Liver (tissue), 8 donors: ENCODE measurements at regions not wholly inside any gene's neighbourhood (a gene's known extent, or its start where the extent isn't known, plus 50 kb on each side); places are given as distances from the start of the nearest gene placed in this dataset.

Experiments used
- DNase-seq: peaks from one replicate; pipeline ENCODE4 v3.0.0-alpha.2; 2017; ENCODE audit warnings: low spot score
- H3K27ac ChIP-seq, 2 donors: one replicate each; pipeline ENCODE4 v1.7.0; 2013; ENCODE audit warnings: inconsistent platforms in 2 of 2, low read length in 2 of 2, control low read depth in 1 of 2, low read depth in 1 of 2, mild to moderate bottlenecking in 1 of 2
- H3K27me3 ChIP-seq, 4 donors: one replicate each; pipeline versions ENCODE4 v1.6.1 to v1.7.0; 2013; ENCODE audit warnings: low read length in 3 of 4, inconsistent platforms in 1 of 4, mild to moderate bottlenecking in 1 of 4, moderate library complexity in 1 of 4; ENCODE audit not compliant: control insufficient read depth in 4 of 4, insufficient read depth in 4 of 4
- H3K36me3 ChIP-seq, 4 donors: one replicate each; pipeline versions ENCODE4 v1.6.1 to v1.7.0; 2013; ENCODE audit warnings: low read length in 3 of 4, mild to moderate bottlenecking in 3 of 4, low read depth in 1 of 4, moderate library complexity in 1 of 4; ENCODE audit not compliant: control insufficient read depth in 4 of 4, insufficient read depth in 3 of 4
- H3K4me1 ChIP-seq, 4 donors: one replicate each; pipeline versions ENCODE4 v1.6.1 to v1.7.0; 2013; ENCODE audit warnings: low read length in 3 of 4, mild to moderate bottlenecking in 3 of 4, moderate library complexity in 1 of 4; ENCODE audit not compliant: control insufficient read depth in 4 of 4, insufficient read depth in 4 of 4
- H3K4me3 ChIP-seq, 3 donors: one replicate each; pipeline versions ENCODE4 v1.6.1 to v1.7.0; 2013; ENCODE audit warnings: low read length in 3 of 3, control low read depth in 1 of 3, low read depth in 1 of 3, mild to moderate bottlenecking in 1 of 3
- H3K9ac ChIP-seq, 2 donors: one replicate each; pipeline ENCODE4 v1.7.0; 2013; ENCODE audit warnings: low read length in 2 of 2, mild to moderate bottlenecking in 2 of 2, moderate library complexity in 2 of 2, control low read depth in 1 of 2, low read depth in 1 of 2
- H3K9me3 ChIP-seq, 4 donors: one replicate each; pipeline versions ENCODE4 v1.6.1 to v1.7.0; 2013; ENCODE audit warnings: low read length in 3 of 4; ENCODE audit not compliant: control insufficient read depth in 4 of 4
- CTCF ChIP-seq: fragments of 150-350 bp; IDR thresholded peaks from 2 replicates; pipeline ENCODE4 v1.5.1; 2017; ENCODE audit warnings: improper control_type of control experiment, low read depth, low read length; ENCODE audit not compliant: missing input control
- EGR1 ChIP-seq, 2 donors: IDR thresholded peaks; 2 replicates each; pipeline ENCODE4 v1.6.1; 2016 to 2018; ENCODE audit warnings: antibody characterized with exemption in 2 of 2, low read depth in 2 of 2
- FOXA1 ChIP-seq: IDR thresholded peaks from 2 replicates; pipeline ENCODE4 v1.6.1; 2016; ENCODE audit warnings: antibody characterized with exemption
- FOXA2 ChIP-seq: IDR thresholded peaks from 2 replicates; pipeline ENCODE4 v1.6.1; 2016; ENCODE audit warnings: antibody characterized with exemption
- GABPA ChIP-seq, 2 donors: IDR thresholded peaks in 1 of 2; conservative IDR thresholded peaks in 1 of 2; 2 replicates each; pipeline ENCODE4 v1.6.1; 2016; ENCODE audit warnings: antibody characterized with exemption in 2 of 2, mild to moderate bottlenecking in 1 of 2, moderate library complexity in 1 of 2
- HNF4A ChIP-seq, 2 donors: conservative IDR thresholded peaks; 2 replicates each; pipeline ENCODE4 v1.6.1; 2016; ENCODE audit warnings: antibody characterized with exemption in 2 of 2, mild to moderate bottlenecking in 2 of 2
- JUND ChIP-seq, 2 donors: IDR thresholded peaks; 2 replicates each; pipeline ENCODE4 v1.6.1; 2016; ENCODE audit warnings: antibody characterized with exemption in 2 of 2
- MAX ChIP-seq: IDR thresholded peaks from 2 replicates; pipeline ENCODE4 v1.6.1; 2016; ENCODE audit warnings: antibody characterized with exemption
- NR2F2 ChIP-seq: IDR thresholded peaks from 2 replicates; pipeline ENCODE4 v1.6.1; 2016; ENCODE audit warnings: antibody characterized with exemption
- RAD21 ChIP-seq, 2 donors: IDR thresholded peaks; 2 replicates each; pipeline ENCODE4 v1.6.1; 2016; ENCODE audit warnings: antibody characterized with exemption in 2 of 2, mild to moderate bottlenecking in 2 of 2
- RXRA ChIP-seq, 2 donors: IDR thresholded peaks; 2 replicates each; pipeline ENCODE4 v1.6.1; 2017 to 2018; ENCODE audit warnings: antibody characterized with exemption in 2 of 2, mild to moderate bottlenecking in 1 of 2
- SP1 ChIP-seq: IDR thresholded peaks from 2 replicates; pipeline ENCODE4 v1.6.1; 2018; ENCODE audit warnings: antibody characterized with exemption, mild to moderate bottlenecking
- TAF1 ChIP-seq: conservative IDR thresholded peaks from 2 replicates; pipeline ENCODE4 v1.6.1; 2016; ENCODE audit warnings: antibody characterized with exemption, mild to moderate bottlenecking
- YY1 ChIP-seq: IDR thresholded peaks from 2 replicates; pipeline ENCODE4 v1.6.1; 2016; ENCODE audit warnings: antibody characterized with exemption, mild to moderate bottlenecking
- WGBS: extraction: QIAGEN DNeasy Blood & Tissue Kit; methylation state at CpG from one replicate; pipeline ENCODE4 v1.1.7; 2013; 5-methylcytosine and 5-hydroxymethylcytosine counted together
- TF ChIP-seq, protein P1 (sequence below): IDR thresholded peaks from 2 replicates; pipeline ENCODE4 v1.6.1; 2016; ENCODE audit warnings: antibody characterized with exemption, mild to moderate bottlenecking
- donor health status: healthy.
- donor health status: healthy.
- donor health status: healthy.
- donor health status: healthy.
- donor health status: healthy.

GRCh38 chr16:63473725-63474124 is 1437.5 kb upstream of the CDH8 start:
- TF ChIP-seq EGR1 (IDR thresholded peaks at IDR 0.05; ENCODE audit: low read depth in 2 of 2) (no peak), FOXA1 (no peak), HNF4A (conservative IDR thresholded peaks at IDR 0.05) (no peak), CTCF (no peak), NR2F2 (no peak), SP1 (no peak)
- TF ChIP-seq, protein P1, sequence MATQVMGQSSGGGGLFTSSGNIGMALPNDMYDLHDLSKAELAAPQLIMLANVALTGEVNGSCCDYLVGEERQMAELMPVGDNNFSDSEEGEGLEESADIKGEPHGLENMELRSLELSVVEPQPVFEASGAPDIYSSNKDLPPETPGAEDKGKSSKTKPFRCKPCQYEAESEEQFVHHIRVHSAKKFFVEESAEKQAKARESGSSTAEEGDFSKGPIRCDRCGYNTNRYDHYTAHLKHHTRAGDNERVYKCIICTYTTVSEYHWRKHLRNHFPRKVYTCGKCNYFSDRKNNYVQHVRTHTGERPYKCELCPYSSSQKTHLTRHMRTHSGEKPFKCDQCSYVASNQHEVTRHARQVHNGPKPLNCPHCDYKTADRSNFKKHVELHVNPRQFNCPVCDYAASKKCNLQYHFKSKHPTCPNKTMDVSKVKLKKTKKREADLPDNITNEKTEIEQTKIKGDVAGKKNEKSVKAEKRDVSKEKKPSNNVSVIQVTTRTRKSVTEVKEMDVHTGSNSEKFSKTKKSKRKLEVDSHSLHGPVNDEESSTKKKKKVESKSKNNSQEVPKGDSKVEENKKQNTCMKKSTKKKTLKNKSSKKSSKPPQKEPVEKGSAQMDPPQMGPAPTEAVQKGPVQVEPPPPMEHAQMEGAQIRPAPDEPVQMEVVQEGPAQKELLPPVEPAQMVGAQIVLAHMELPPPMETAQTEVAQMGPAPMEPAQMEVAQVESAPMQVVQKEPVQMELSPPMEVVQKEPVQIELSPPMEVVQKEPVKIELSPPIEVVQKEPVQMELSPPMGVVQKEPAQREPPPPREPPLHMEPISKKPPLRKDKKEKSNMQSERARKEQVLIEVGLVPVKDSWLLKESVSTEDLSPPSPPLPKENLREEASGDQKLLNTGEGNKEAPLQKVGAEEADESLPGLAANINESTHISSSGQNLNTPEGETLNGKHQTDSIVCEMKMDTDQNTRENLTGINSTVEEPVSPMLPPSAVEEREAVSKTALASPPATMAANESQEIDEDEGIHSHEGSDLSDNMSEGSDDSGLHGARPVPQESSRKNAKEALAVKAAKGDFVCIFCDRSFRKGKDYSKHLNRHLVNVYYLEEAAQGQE = no peak
- Histone ChIP-seq H3K36me3 (no peaks in the 10 kb centered on the region), H3K4me3 (no peak overlapping the region)

DNA sequence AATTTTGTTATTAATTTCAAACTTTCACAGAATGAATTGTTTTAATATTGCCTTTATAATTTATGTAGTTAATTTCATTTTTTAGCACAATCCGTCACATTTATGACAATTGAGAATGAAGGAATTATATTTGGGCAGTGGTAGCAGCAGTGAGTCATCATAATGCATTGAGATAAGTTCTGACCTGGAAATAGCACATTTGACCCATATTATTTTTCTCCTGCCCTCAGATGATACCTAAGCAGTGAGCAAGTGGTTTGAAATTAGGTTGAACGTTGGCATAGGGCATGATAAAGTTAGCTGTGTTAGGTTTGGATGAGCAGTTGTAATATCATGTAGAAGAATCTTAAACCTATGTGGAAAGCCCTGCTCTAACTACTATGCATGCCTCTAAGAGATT is 1431.3 kb upstream of the CDH8 start:
- no peaks in the 10 kb centered on the region for H3K4me1 ChIP-seq
- H3K9ac ChIP-seq = no peak overlapping the region
- DNase-seq = no peak
- H3K27ac ChIP-seq = no peak overlapping the region
- H3K4me3 ChIP-seq = no peak overlapping the region
- no peaks in the 10 kb centered on the region for H3K36me3 ChIP-seq
- H3K9me3 ChIP-seq = no peaks in the 10 kb centered on the region
- 53% methylated on average over 2 of the region's 2 CpGs for WGBS
- H3K27me3 ChIP-seq = no peaks in the 10 kb centered on the region
- TF ChIP-seq FOXA1 = no peak

More at GRCh38 chr16:63473725-63474124, 1437.5 kb upstream of the CDH8 start:
- no peaks in the 10 kb centered on the region for H3K9me3 ChIP-seq
- H3K4me1 ChIP-seq = no peaks in the 10 kb centered on the region
- DNase-seq = no peak
- H3K27me3 ChIP-seq = no peaks in the 10 kb centered on the region
- no peak overlapping the region for H3K9ac ChIP-seq
- H3K27ac ChIP-seq = no peak overlapping the region

- 83% methylated on average over 1 of the region's 1 CpG for WGBS
- no peak overlapping the region for H3K9ac ChIP-seq
- TF ChIP-seq CTCF (no peak), TAF1 (no peak), NR2F2 (no peak), SP1 (no peak), MAX (no peak), GABPA (IDR thresholded peaks at IDR 0.05 in 1 of 2, conservative IDR thresholded peaks at IDR 0.05 in 1 of 2) (no peak), FOXA2 (no peak), RXRA (IDR thresholded peaks at IDR 0.05) (no peak), EGR1 (IDR thresholded peaks at IDR 0.05; ENCODE audit: low read depth in 2 of 2) (no peak), JUND (IDR thresholded peaks at IDR 0.05) (no peak), RAD21 (IDR thresholded peaks at IDR 0.05) (no peak), YY1 (no peak)
- TF ChIP-seq, protein P1 = no peak
Observed at GRCh38 chr16:63462316-63462715, 1426.1 kb upstream of the CDH8 start.

More at GRCh38 chr16:63462316-63462715, 1426.1 kb upstream of the CDH8 start:
- H3K27me3 ChIP-seq = no peaks in the 10 kb centered on the region
- H3K36me3 ChIP-seq = no peaks in the 10 kb centered on the region
- H3K27ac ChIP-seq = no peak overlapping the region
- H3K9me3 ChIP-seq = no peaks in the 10 kb centered on the region
- H3K4me1 ChIP-seq = no peaks in the 10 kb centered on the region
- no peak for DNase-seq
- H3K4me3 ChIP-seq = no peak overlapping the region
